ENCODE measurements at regions not wholly inside any gene's neighbourhood (a gene's known extent, or its start where the extent isn't known, plus 50 kb on each side); places are given as distances from the start of the nearest gene placed in this dataset.
"Not testable (repeated sequence)": the region's sequence is repeated elsewhere in the genome, so short reads cannot be mapped to it uniquely, and the experiment has no call there.

- DNase-seq (ENCODE audit: low read depth, low spot score) = no peak
- in situ Hi-C loops (cut with HindIII; ENCODE audit: low pct_unique_long_range_greater_than_20kb, low sequenced_read_pairs) = no loop called here
These were observed 399.0 kb upstream of the PCDH15 start for GRCh38 chr10:55200020-55200419.

DNA sequence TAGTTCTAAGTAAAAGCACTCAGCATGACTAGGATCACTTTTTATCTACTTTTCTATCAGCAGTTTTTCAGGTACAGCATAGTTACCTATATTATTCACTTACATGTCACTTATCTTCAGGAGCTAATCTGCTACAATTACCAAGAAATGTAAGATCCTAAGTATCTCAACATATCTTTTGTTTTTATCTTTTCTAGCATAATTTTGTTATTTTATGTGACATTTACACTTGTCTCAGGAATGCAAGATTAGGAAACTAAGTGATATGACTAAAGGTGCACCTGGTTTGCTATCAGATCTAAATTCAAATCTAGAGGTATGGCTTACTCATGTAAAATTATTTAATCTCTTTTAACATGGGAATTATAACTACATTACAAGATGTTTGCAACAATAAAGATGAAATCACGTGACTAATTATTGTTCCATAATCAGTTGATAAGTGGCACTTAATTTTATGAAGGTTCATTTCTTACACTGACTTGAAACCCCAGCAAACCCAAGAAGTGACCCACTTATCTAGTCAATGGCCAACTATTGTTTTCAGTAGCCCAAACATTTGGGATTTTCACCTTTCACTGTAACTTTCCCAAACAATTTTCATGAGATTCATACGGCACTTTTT is 390.3 kb upstream of the PCDH15 start:
- in situ Hi-C loops (cut with HindIII; ENCODE audit: low pct_unique_long_range_greater_than_20kb, low sequenced_read_pairs) = no loop called here
- DNase-seq (ENCODE audit: low read depth, low spot score) = no peak

DNA sequence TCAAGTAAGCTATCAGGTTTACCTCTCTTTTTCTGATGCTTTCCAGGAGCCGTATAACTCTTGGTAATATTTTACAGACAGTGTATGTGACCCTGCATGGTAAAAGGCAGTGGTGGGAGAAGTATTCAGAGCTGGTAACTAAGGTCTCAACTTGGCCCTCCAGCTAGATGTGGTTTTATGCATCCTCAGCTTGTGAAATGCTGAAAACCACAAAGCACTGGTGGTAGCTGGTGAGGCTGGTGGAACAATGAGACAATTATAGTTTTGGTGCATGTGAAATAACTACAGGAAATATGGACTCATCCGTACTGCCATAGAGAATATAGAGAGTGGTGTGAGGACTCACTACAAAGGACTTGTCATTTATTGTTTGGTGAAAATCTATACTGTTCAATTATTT is 383.0 kb upstream of the PCDH15 start:
- DNase-seq (ENCODE audit: low read depth, low spot score) = peak; percentile 92
- in situ Hi-C loops (cut with HindIII; ENCODE audit: low pct_unique_long_range_greater_than_20kb, low sequenced_read_pairs) = no loop called here

DNA sequence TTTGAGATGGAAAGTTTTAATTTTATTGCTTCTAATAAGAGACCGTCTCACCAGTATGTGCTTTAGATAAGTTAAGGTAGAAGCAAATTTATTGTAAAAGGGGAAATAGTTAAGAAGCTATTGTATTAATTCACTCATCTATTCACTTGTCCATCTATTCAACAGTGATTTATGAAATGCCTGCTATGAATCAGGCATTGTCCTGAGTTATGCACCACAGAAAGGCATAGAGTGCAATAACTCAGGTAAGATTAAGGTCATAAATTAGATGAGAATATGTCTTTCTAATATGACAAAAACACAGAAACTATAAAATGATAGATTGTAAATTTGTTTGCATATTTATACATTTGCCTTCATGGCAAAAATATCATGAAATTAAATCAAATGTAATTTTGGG is 379.3 kb upstream of the PCDH15 start:
- DNase-seq (ENCODE audit: low read depth, low spot score) = no peak
- in situ Hi-C loops (cut with HindIII; ENCODE audit: low pct_unique_long_range_greater_than_20kb, low sequenced_read_pairs) = no loop called here

- in situ Hi-C loops (cut with HindIII; ENCODE audit: low pct_unique_long_range_greater_than_20kb, low sequenced_read_pairs) = no loop called here
- DNase-seq (ENCODE audit: low read depth, low spot score) = peak; percentile 42
These were observed 373.4 kb upstream of the PCDH15 start for GRCh38 chr10:55174419-55174818.

- no peak for DNase-seq (ENCODE audit: low read depth, low spot score)
These were observed 368.5 kb upstream of the PCDH15 start for GRCh38 chr10:55169493-55169892.

GRCh38 chr10:55168343-55168742 is 367.3 kb upstream of the PCDH15 start:
- in situ Hi-C loops (cut with HindIII; ENCODE audit: low pct_unique_long_range_greater_than_20kb, low sequenced_read_pairs) = no loop called here
- peak; percentile 20 for DNase-seq (ENCODE audit: low read depth, low spot score)

More at GRCh38 chr10:55169493-55169892, 368.5 kb upstream of the PCDH15 start:
- in situ Hi-C loops (cut with HindIII; ENCODE audit: low pct_unique_long_range_greater_than_20kb, low sequenced_read_pairs) = no loop called here

- DNase-seq (ENCODE audit: low read depth, low spot score) = no peak
- in situ Hi-C loops (cut with HindIII; ENCODE audit: low pct_unique_long_range_greater_than_20kb, low sequenced_read_pairs) = no loop called here
These were observed 362.5 kb upstream of the PCDH15 start for GRCh38 chr10:55163388-55163979.

DNA sequence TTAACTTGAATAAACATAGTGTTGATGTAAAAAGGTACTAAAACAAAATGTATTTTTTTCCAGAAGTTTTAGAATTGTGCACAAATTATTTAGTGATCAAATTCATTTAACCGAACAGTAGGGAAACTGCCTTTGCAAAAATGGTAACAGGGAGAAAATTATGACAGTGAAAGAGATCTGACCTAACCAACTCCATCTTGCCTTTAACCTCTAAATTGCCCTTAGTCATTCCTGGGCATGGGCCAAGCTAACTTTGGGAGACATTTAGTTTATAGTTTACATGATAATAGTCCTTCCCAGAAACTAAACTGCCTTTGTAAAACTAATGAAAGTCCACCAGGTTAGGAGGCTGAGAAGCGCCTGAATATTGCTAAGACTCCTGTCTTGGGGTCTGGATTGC is 361.3 kb upstream of the PCDH15 start:
- DNase-seq (ENCODE audit: low read depth, low spot score); in situ Hi-C loops (cut with HindIII; ENCODE audit: low pct_unique_long_range_greater_than_20kb, low sequenced_read_pairs): not testable (repeated sequence)

DNA sequence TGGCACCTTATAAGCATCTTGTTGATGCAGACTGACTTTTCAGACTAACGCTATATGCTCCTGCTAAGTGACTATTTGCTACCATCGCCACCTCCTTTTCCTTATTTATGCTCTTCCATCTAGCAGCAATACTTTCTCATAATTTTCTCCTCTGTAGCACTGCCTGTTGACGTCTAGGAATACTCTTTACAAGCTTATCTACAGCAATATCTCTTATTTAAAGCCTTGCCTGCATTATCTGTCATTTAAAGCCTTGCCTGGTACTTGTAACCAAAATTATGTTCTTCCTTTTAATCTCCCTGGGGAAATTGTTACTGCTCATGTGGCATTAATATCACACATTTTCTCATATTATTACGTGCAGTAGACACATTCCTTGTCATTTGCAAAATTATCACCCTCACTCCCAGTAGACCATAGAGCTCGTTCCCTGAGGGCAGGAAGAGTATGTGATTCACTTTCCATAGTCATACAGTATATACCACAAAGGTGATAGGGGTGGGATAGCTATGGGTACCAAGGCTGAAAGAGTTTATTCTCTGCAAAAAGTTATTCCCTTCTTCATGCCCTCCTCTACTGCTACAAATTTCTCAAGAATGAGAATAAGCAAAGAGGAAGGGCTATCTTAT is 359.7 kb upstream of the PCDH15 start:
- in situ Hi-C loops (cut with HindIII; ENCODE audit: low pct_unique_long_range_greater_than_20kb, low sequenced_read_pairs) = no loop called here
- DNase-seq (ENCODE audit: low read depth, low spot score) = no peak

- no peak for DNase-seq (ENCODE audit: low read depth, low spot score)
- in situ Hi-C loops (cut with HindIII; ENCODE audit: low pct_unique_long_range_greater_than_20kb, low sequenced_read_pairs) = no loop called here
These were observed 357.6 kb upstream of the PCDH15 start for GRCh38 chr10:55158633-55159032.

DNA sequence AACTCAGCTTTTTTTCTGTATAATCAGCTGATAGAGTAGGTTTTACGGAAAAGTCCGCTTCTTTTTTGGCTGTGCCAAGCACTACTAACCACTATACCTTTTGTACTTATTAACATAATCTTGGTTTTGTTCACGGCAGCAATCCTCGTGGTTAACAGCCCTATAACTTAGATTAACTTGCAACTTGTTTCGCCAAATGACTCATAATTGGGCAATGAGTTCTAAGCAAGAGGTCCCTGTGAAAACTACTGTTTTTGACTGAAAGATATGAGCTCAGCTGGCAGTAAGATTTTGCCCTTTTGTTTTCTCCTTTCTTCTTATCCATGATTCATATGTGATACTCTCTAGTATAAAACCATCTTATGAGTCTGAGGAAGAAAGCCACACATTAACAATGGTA is 345.0 kb upstream of the PCDH15 start:
- no peak for DNase-seq (ENCODE audit: low read depth, low spot score)
- in situ Hi-C loops (cut with HindIII; ENCODE audit: low pct_unique_long_range_greater_than_20kb, low sequenced_read_pairs) = no loop called here

DNA sequence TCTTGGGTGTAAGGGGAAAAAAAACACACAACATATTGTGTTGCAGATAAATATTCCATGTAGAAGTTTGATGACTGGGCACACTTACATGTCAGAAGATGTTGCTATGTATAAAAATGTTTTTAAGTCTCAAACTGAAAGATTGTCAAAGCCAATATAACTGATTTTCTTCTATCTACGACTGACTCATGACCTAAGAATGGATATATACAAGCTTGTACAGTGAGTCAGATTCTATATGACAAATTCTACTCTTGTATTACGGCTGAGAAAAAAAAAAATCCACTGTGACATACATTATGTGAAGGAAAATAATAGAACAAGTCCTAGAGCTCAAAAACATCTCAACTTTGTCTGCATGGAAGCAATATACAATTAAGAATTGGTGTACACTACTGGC is 343.0 kb upstream of the PCDH15 start:
- DNase-seq (ENCODE audit: low read depth, low spot score) = no peak
- in situ Hi-C loops (cut with HindIII; ENCODE audit: low pct_unique_long_range_greater_than_20kb, low sequenced_read_pairs) = no loop called here

- in situ Hi-C loops (cut with HindIII; ENCODE audit: low pct_unique_long_range_greater_than_20kb, low sequenced_read_pairs) = no loop called here
- DNase-seq (ENCODE audit: low read depth, low spot score) = no peak
These were observed 340.9 kb upstream of the PCDH15 start for GRCh38 chr10:55141892-55142291.

DNA sequence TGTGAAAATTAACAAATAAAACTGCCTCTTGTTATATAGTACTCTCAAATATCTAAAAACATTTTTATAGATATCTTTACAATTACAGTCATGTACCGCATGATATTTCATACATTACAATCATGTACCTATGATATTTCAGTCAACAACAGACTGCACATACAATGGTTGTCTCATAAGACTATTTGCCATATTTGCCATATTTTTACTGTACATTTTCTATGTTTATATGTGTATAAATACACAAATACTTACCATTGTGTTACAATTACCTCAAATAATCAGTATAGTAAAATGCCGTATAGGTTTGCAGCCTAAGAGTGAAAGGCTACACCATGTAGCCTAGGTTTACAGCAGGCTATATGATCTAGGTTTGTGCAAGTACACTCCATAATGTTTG is 336.0 kb upstream of the PCDH15 start:
- in situ Hi-C loops (cut with HindIII; ENCODE audit: low pct_unique_long_range_greater_than_20kb, low sequenced_read_pairs) = no loop called here
- no peak for DNase-seq (ENCODE audit: low read depth, low spot score)

GRCh38 chr10:55104738-55105137 is 303.7 kb upstream of the PCDH15 start:
- no peak for DNase-seq (ENCODE audit: low read depth, low spot score)
- in situ Hi-C loops (cut with HindIII; ENCODE audit: low pct_unique_long_range_greater_than_20kb, low sequenced_read_pairs) = no loop called here

DNA sequence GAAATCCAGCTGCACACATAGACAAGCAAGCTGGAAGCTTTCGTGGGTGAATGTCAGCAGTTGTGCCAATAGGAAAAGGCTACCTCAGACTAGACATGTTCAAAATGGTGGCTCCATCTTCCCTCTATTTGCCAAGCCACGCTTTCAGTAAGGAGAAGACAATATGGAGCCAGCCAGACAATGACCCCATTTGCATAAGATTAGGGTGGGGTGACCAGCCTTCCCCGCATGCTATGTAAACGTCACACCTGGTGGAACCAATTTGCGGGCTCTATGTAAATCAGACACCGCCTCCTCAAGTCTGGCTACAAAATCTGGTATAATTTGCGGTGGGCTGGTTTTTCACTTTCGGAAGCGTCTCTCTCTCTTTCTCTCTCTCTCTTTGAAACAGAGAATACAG is 297.4 kb upstream of the PCDH15 start:
- DNase-seq (ENCODE audit: low read depth, low spot score) = no peak
- in situ Hi-C loops (cut with HindIII; ENCODE audit: low pct_unique_long_range_greater_than_20kb, low sequenced_read_pairs) = no loop called here

- DNase-seq (ENCODE audit: low read depth, low spot score) = peak; percentile 35
- in situ Hi-C loops (cut with HindIII; ENCODE audit: low pct_unique_long_range_greater_than_20kb, low sequenced_read_pairs) = no loop called here
These were observed 290.8 kb upstream of the PCDH15 start for GRCh38 chr10:55091691-55092328.

DNA sequence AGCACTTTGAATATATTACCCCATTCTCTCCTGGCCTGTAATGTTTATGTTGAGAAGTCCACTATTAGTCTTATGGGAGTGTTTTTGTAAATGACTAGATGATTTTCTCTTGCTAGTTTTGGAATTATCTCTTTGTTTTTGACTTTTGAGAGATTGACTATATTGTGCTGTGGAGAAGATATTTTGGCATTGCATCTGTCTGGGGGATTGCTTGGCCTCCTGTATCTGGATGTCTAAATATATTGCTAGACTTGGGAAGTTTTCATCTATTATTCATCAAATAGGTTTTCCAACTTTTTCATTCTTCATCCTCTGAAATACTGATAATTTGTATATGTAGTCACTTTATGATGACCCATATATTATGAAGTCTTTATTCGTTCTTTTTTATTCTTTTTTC is 277.1 kb upstream of the PCDH15 start:
- no peak for DNase-seq (ENCODE audit: low read depth, low spot score)
- in situ Hi-C loops (cut with HindIII; ENCODE audit: low pct_unique_long_range_greater_than_20kb, low sequenced_read_pairs) = no loop called here

Data from SK-MEL-5 (cell line).